HG03139 (cell line): ENCODE measurements at regions not wholly inside any gene's neighbourhood (a gene's known extent, or its start where the extent isn't known, plus 50 kb on each side); places are given as distances from the start of the nearest gene placed in this dataset.
"Not testable (repeated sequence)": the region's sequence is repeated elsewhere in the genome, so short reads cannot be mapped to it uniquely, and the experiment has no call there.

Source experiments
- ATAC-seq: cut with Tn5 transposase; IDR thresholded peaks from one replicate; pipeline ENCODE4 v1.9.1; 2021; ENCODE audit not compliant: unreplicated experiment

GRCh38 chr14:41297576-41298327, 308.9 kb upstream of the LRFN5 start:
- no peak for ATAC-seq

- ATAC-seq, result no peak
Measured at GRCh38 chr14:41295734-41296133, 310.9 kb upstream of the LRFN5 start.

GRCh38 chr14:41289025-41289424, 317.7 kb upstream of the LRFN5 start:
- ATAC-seq, result no peak

- ATAC-seq, result no peak
Measured at GRCh38 chr14:41285186-41285748, 321.4 kb upstream of the LRFN5 start.

- no peak for ATAC-seq
Measured at GRCh38 chr14:41280745-41281144, 325.9 kb upstream of the LRFN5 start.

GRCh38 chr14:41277450-41277849, 329.2 kb upstream of the LRFN5 start:
- no peak for ATAC-seq

- ATAC-seq, result no peak
Measured at GRCh38 chr14:41257476-41257875, 349.2 kb upstream of the LRFN5 start.

GRCh38 chr14:41235466-41235865, 371.2 kb upstream of the LRFN5 start:
- no peak for ATAC-seq

GRCh38 chr14:41230683-41231082, 376.0 kb upstream of the LRFN5 start:
- no peak for ATAC-seq

GRCh38 chr14:41229824-41230223, 376.9 kb upstream of the LRFN5 start:
- ATAC-seq, result no peak

- no peak for ATAC-seq
Measured at GRCh38 chr14:41225433-41225832, 381.2 kb upstream of the LRFN5 start.

GRCh38 chr14:41222581-41222980, 384.1 kb upstream of the LRFN5 start:
- ATAC-seq, result no peak

GRCh38 chr14:41214978-41215377, 391.7 kb upstream of the LRFN5 start:
- not testable (repeated sequence) for ATAC-seq

- no peak for ATAC-seq
Measured at GRCh38 chr14:41201696-41202095, 405.0 kb upstream of the LRFN5 start.

GRCh38 chr14:41187868-41188267, 418.8 kb upstream of the LRFN5 start:
- no peak for ATAC-seq

GRCh38 chr14:41171045-41171444, 435.6 kb upstream of the LRFN5 start:
- ATAC-seq, result no peak

GRCh38 chr14:41167040-41167439, 439.6 kb upstream of the LRFN5 start:
- ATAC-seq, result no peak

GRCh38 chr14:41154143-41154807, 452.4 kb upstream of the LRFN5 start:
- ATAC-seq, result no peak

- ATAC-seq, result no peak
Measured at GRCh38 chr14:41146391-41146790, 460.3 kb upstream of the LRFN5 start.

- no peak for ATAC-seq
Measured at GRCh38 chr14:41144370-41144769, 462.3 kb upstream of the LRFN5 start.

- ATAC-seq, result no peak
Measured at GRCh38 chr14:41137741-41138140, 468.9 kb upstream of the LRFN5 start.

- ATAC-seq, result no peak
Measured at GRCh38 chr14:41130274-41130673, 476.4 kb upstream of the LRFN5 start.
